A549 (cell line): ENCODE measurements at regions not wholly inside any gene's neighbourhood (a gene's known extent, or its start where the extent isn't known, plus 50 kb on each side); places are given as distances from the start of the nearest gene placed in this dataset.

Experiments
- ATAC-seq, 2 experiments: fragments of 200-7000 bp in 1 of 2; fragments of >200 bp in 1 of 2; cut with Nextera tagmentation in 1 of 2; cut with Tn5 transposase in 1 of 2; 3 replicates each; pipeline versions ENCODE4 v1.8.0 to v1.9.1; 2018 to 2020; ENCODE audit warnings: mild to moderate bottlenecking in 1 of 2, moderate library complexity in 1 of 2
- CTCF ChIA-PET: fragments of 300-600 bp; sonication (Branson Sonifier 250); formaldehyde crosslinking; extraction: SDS; loops from one replicate; lab custom pipeline; 2021; ENCODE audit warnings: antibody characterized with exemption, inconsistent platforms; lab: Yijun Ruan, JAX
- POLR2A ChIA-PET: fragments of 350-600 bp; formaldehyde crosslinking; extraction: SDS; loops from one replicate; lab custom pipeline; 2021; ENCODE audit warnings: antibody characterized with exemption, inconsistent platforms; lab: Yijun Ruan, JAX
- DNase-seq, 2 experiments: peaks; one replicate each; pipeline versions ENCODE4 v3.0.0 to v3.0.0-alpha.2; 2011 to 2016; ENCODE audit warnings: low read depth in 1 of 2, low spot score in 1 of 2
- FAIRE-seq: peaks from 2 replicates; lab custom pipeline; 2011; peaks lifted over from hg19 to GRCh38; lab: Jason Lieb, UNC
- H3K27ac ChIP-seq, 2 experiments: fragments of >200 bp; sonication (Bioruptor Twin); formaldehyde crosslinking; 3 replicates each; pipeline ENCODE4 v1.5.1; 2016 to 2017
- H3K4me1 ChIP-seq: fragments of >200 bp; sonication (Bioruptor Twin); formaldehyde crosslinking; 3 replicates; pipeline ENCODE4 v1.6.1; 2016
- H3K4me2 ChIP-seq: fragments of >200 bp; sonication (Bioruptor Twin); formaldehyde crosslinking; 3 replicates; pipeline ENCODE4 v1.6.1; 2016
- H3K4me3 ChIP-seq: fragments of >200 bp; sonication (Bioruptor Twin); formaldehyde crosslinking; 3 replicates; pipeline ENCODE4 v1.5.1; 2016
- H3K9me3 ChIP-seq: fragments of >200 bp; sonication (Bioruptor Twin); formaldehyde crosslinking; 3 replicates; pipeline ENCODE4 v1.6.1; 2016
- CBX2 ChIP-seq: fragments of 200-600 bp; sonication (generic); IDR thresholded peaks from 2 replicates; pipeline ENCODE4 v1.6.1; 2016; ENCODE audit warnings: low read depth, mild to moderate bottlenecking, borderline replicate concordance
- EHF ChIP-seq: fragments of 250-450 bp; sonication (Bioruptor Pico); IDR thresholded peaks from 2 replicates; pipeline ENCODE4 v1.5.0; 2020; ENCODE audit warnings: mild to moderate bottlenecking
- EP300 ChIP-seq, 2 experiments: fragments of >200 bp; sonication (Bioruptor Twin); formaldehyde crosslinking; IDR thresholded peaks; 2 replicates in 1 of 2; 3 replicates in 1 of 2; pipeline ENCODE4 v1.6.1; 2016 to 2017
- FOSL2 ChIP-seq, 2 experiments: fragments of 450-650 bp in 1 of 2; fragments of >200 bp in 1 of 2; sonication (Bioruptor Twin) in 1 of 2; formaldehyde crosslinking; IDR thresholded peaks; 2 replicates each; pipeline versions ENCODE4 v1.5.0 to v1.6.1; 2016 to 2020; ENCODE audit warnings: mild to moderate bottlenecking in 1 of 2, moderate library complexity in 1 of 2
- FOXS1 ChIP-seq: fragments of 250-450 bp; sonication (Bioruptor Pico); IDR thresholded peaks from 2 replicates; pipeline ENCODE4 v1.5.0; 2020; ENCODE audit warnings: mild to moderate bottlenecking, moderate library complexity
- MYC ChIP-seq: IDR thresholded peaks from 2 replicates; pipeline ENCODE4 v1.6.1; 2012; ENCODE audit warnings: mild to moderate bottlenecking, inconsistent platforms, low read length, improper control_type of control experiment, borderline replicate concordance
- NPAS2 ChIP-seq: fragments of 250-450 bp; sonication (Bioruptor Pico); IDR thresholded peaks from 2 replicates; pipeline ENCODE4 v1.8.0; 2022; ENCODE audit warnings: mild to moderate bottlenecking, moderate library complexity, borderline replicate concordance
- PHF8 ChIP-seq: fragments of 200-600 bp; sonication (generic); IDR thresholded peaks from 2 replicates; pipeline ENCODE4 v1.6.1; 2016; ENCODE audit warnings: low read depth, mild to moderate bottlenecking, antibody characterized with exemption, moderate library complexity, borderline replicate concordance
- POLR2AphosphoS2 ChIP-seq: conservative IDR thresholded peaks from 2 replicates; pipeline ENCODE4 v1.6.1; 2012; ENCODE audit warnings: low read length, improper control_type of control experiment, inconsistent platforms
- RARB ChIP-seq: fragments of 250-450 bp; sonication (Bioruptor Pico); IDR thresholded peaks from 2 replicates; pipeline ENCODE4 v1.8.0; 2021; ENCODE audit warnings: mild to moderate bottlenecking, moderate library complexity
- RCOR1 ChIP-seq: fragments of 150-350 bp; IDR thresholded peaks from 2 replicates; pipeline ENCODE4 v1.6.1; 2014; ENCODE audit warnings: antibody characterized with exemption, low read length, low read depth
- SMC3 ChIP-seq: fragments of >200 bp; sonication (Bioruptor Twin); formaldehyde crosslinking; IDR thresholded peaks from 3 replicates; pipeline ENCODE4 v1.6.1; 2018; ENCODE audit warnings: inconsistent platforms
- ZFP36 ChIP-seq: fragments of 450-650 bp; IDR thresholded peaks from 2 replicates; pipeline ENCODE4 v1.6.1; 2014; ENCODE audit warnings: borderline replicate concordance; ENCODE audit not compliant: partially characterized antibody
- ZSCAN20 ChIP-seq: fragments of 250-450 bp; sonication (Bioruptor Pico); IDR thresholded peaks from 2 replicates; pipeline ENCODE4 v1.8.0; 2022; ENCODE audit warnings: mild to moderate bottlenecking, moderate library complexity
- WGBS: methylation state at CpG from one replicate; pipeline ENCODE4 v1.1.6; 2017; ENCODE audit errors: missing lambda C conversion rate; 5-methylcytosine and 5-hydroxymethylcytosine counted together
- TF ChIP-seq, protein P1 (sequence below): fragments of >200 bp; sonication (Bioruptor Twin); formaldehyde crosslinking; IDR thresholded peaks from 3 replicates; pipeline ENCODE4 v1.6.1; 2016
- TF ChIP-seq, protein P2 (sequence below): IDR thresholded peaks from 2 replicates; pipeline ENCODE4 v1.6.1; 2012
- TF ChIP-seq, protein P3 (sequence below): fragments of 250-450 bp; sonication (Bioruptor Pico); IDR thresholded peaks from 2 replicates; pipeline ENCODE4 v1.5.0; 2021; ENCODE audit warnings: mild to moderate bottlenecking, moderate library complexity, borderline replicate concordance

DNA sequence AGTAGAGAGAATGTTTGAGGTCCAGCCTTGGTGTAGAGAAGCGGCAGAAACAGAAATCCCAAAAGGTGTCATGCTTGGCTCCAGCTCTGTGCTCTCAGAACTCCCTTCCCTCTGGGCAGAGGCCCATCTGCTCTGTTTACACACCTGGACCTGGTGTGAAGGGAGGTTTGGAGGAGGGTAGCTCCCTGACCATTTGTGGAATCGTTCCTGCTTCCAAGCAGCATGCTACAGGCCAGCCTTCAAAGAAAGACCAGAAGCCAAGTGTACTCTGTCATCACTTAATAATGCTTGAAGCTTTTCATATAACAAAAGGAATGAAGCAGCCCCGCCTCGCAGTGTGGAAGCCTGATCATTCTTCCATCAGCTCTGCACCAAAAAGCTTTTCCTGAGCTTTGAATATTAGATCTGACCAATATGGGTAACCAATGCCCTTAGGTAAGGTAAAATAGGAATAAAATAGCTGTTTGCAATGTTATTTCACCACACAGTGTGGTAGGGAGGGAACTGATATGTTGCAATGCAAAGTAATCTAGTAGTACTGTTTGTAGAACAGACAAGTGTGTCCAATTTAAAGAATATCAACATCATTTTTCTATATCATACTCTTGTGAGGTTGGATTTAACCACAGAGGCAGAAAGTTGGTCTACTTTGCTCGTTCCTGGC is 63.3 kb downstream of the ZIC5 start:
- ChIA-PET POLR2A (no interaction called here), CTCF (interaction anchor here (0.8 to 2.3 kb wide), 4 partner anchors 8 to 251 kb away, joined by 3 to 12 read pairs (median 4); no protein-coding TSS in a partner anchor)
- ATAC-seq (no peak; a peak in 1 of 6 replicates), DNase-seq (peak in 1 of 2 experiments; percentile 11), FAIRE-seq (no peak)
- H3K4me1 ChIP-seq = peaks cover 13% of the 10 kb centered on the region
- TF ChIP-seq EP300 (IDR thresholded peaks at IDR 0.05) = no peak
- no peak for TF ChIP-seq ZSCAN20
- TF ChIP-seq FOSL2 (IDR thresholded peaks at IDR 0.05) = no peak
- TF ChIP-seq FOSL2 (CRISPR knock-in tag; IDR thresholded peaks at IDR 0.05) = no peak
- TF ChIP-seq EHF (CRISPR knock-in tag) = no peak
- TF ChIP-seq MYC = no peak
- TF ChIP-seq, protein P1, sequence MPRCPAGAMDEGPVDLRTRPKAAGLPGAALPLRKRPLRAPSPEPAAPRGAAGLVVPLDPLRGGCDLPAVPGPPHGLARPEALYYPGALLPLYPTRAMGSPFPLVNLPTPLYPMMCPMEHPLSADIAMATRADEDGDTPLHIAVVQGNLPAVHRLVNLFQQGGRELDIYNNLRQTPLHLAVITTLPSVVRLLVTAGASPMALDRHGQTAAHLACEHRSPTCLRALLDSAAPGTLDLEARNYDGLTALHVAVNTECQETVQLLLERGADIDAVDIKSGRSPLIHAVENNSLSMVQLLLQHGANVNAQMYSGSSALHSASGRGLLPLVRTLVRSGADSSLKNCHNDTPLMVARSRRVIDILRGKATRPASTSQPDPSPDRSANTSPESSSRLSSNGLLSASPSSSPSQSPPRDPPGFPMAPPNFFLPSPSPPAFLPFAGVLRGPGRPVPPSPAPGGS = no peak
- TF ChIP-seq, protein P2, sequence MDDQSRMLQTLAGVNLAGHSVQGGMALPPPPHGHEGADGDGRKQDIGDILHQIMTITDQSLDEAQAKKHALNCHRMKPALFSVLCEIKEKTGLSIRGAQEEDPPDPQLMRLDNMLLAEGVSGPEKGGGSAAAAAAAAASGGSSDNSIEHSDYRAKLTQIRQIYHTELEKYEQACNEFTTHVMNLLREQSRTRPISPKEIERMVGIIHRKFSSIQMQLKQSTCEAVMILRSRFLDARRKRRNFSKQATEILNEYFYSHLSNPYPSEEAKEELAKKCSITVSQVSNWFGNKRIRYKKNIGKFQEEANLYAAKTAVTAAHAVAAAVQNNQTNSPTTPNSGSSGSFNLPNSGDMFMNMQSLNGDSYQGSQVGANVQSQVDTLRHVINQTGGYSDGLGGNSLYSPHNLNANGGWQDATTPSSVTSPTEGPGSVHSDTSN = no peak
- no peak for TF ChIP-seq PHF8
- no peak for TF ChIP-seq POLR2AphosphoS2
- TF ChIP-seq ZFP36 = no peak
- TF ChIP-seq, protein P3, sequence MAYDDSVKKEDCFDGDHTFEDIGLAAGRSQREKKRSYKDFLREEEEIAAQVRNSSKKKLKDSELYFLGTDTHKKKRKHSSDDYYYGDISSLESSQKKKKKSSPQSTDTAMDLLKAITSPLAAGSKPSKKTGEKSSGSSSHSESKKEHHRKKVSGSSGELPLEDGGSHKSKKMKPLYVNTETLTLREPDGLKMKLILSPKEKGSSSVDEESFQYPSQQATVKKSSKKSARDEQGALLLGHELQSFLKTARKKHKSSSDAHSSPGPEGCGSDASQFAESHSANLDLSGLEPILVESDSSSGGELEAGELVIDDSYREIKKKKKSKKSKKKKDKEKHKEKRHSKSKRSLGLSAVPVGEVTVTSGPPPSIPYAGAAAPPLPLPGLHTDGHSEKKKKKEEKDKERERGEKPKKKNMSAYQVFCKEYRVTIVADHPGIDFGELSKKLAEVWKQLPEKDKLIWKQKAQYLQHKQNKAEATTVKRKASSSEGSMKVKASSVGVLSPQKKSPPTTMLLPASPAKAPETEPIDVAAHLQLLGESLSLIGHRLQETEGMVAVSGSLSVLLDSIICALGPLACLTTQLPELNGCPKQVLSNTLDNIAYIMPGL (CRISPR knock-in tag) = no peak
- TF ChIP-seq FOXS1 (CRISPR knock-in tag) = no peak
- no peak for TF ChIP-seq SMC3
- peak overlapping the region; percentile 33 for H3K4me2 ChIP-seq
- no peak overlapping the region for H3K4me3 ChIP-seq
- no peaks in the 10 kb centered on the region for H3K9me3 ChIP-seq
- peak overlapping the region in 1 of 2 experiments; percentile 25; a peak in 1 of 6 replicates for H3K27ac ChIP-seq
- 53% methylated on average over 5 of the region's 5 CpGs for WGBS

DNA sequence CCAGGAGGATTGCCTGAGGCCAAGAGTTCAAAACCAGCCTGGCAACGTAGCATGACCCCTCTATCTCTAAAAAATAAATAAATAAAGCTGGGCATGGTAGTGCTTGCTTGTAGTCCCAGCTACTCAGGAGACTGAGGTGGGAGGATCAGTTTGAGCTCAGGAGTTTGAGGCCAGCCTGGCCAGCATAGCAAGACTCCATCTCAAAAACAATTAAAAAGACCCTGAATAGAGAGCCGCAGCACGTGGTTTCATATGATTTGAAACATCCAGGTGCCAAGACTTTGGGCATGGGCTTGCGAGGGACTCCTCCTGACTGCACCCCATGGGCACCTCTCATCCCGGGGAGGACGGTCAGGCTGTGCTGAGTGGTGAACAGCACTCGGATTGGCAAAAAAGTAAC is 63.9 kb downstream of the ZIC5 start:
- no peaks in the 10 kb centered on the region for H3K9me3 ChIP-seq
- FAIRE-seq (no peak), DNase-seq (no peak), ATAC-seq (no peak)
- ChIA-PET POLR2A (interaction anchor here (0.6 kb wide), 1 partner anchor 17 kb away, joined by 3 read pairs; no protein-coding TSS in a partner anchor), CTCF (interaction anchor here (0.8 to 2.3 kb wide), 3 partner anchors 9 to 251 kb away, joined by 3 to 12 read pairs (median 4); no protein-coding TSS in a partner anchor)
- no peak overlapping the region for H3K4me2 ChIP-seq
- no peak overlapping the region for H3K4me3 ChIP-seq
- H3K4me1 ChIP-seq = peaks cover 13% of the 10 kb centered on the region
- WGBS = 89% methylated on average over 6 of the region's 7 CpGs
- H3K27ac ChIP-seq = no peak overlapping the region; a peak in 1 of 6 replicates
- TF ChIP-seq RCOR1 (no peak), CBX2 (no peak), RARB (CRISPR knock-in tag) (no peak)

DNA sequence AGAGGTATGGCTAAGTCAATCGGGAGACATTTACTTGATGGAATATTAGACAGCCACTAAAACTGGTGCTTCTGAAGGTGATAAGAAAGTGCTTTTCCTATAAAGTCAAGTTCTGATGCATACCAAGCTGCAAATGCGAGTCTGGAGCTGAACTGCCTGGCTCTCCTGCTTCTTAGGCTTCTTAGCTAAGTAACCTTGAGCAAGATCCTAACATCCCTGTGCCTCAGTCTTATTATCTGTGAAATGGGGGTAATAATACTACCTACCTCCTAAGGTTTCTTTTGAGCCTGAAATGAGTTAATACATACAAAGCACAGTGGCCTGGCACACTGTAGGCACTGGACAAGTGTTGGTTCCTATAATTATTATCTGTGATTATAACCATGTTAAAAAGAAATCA is 64.5 kb downstream of the ZIC5 start:
- ChIA-PET POLR2A (interaction anchor here (0.6 kb wide), 1 partner anchor 17 kb away, joined by 3 read pairs; no protein-coding TSS in a partner anchor), CTCF (interaction anchor here (1.2 to 2.3 kb wide), 2 partner anchors 9 to 248 kb away, joined by 4 to 12 read pairs; no protein-coding TSS in a partner anchor)
- TF ChIP-seq RARB (CRISPR knock-in tag) = no peak
- TF ChIP-seq EHF (CRISPR knock-in tag) = no peak
- no peak for TF ChIP-seq FOSL2 (IDR thresholded peaks at IDR 0.05)
- no peak for TF ChIP-seq FOSL2 (CRISPR knock-in tag; IDR thresholded peaks at IDR 0.05)
- no peak for TF ChIP-seq NPAS2
- TF ChIP-seq ZFP36 = no peak
- Histone ChIP-seq H3K27ac (no peak overlapping the region), H3K4me1 (peaks cover 13% of the 10 kb centered on the region), H3K4me2 (no peak overlapping the region), H3K9me3 (no peaks in the 10 kb centered on the region), H3K4me3 (no peak overlapping the region)
- no peak for ATAC-seq
- FAIRE-seq = no peak
- 74% methylated on average over 2 of the region's 2 CpGs for WGBS
- no peak for DNase-seq
